ENCODE measurements at regions not wholly inside any gene's neighbourhood (a gene's known extent, or its start where the extent isn't known, plus 50 kb on each side); places are given as distances from the start of the nearest gene placed in this dataset.
"Not testable (repeated sequence)": the region's sequence is repeated elsewhere in the genome, so short reads cannot be mapped to it uniquely, and the experiment has no call there.

- H3K27ac ChIP-seq (ENCODE audit: low read length), result no peak overlapping the region
- no peaks in the 10 kb centered on the region for H3K36me3 ChIP-seq (ENCODE audit: insufficient read depth, low read depth, low read length)
- peaks cover 2% of the 10 kb centered on the region; the same call in 1 of the 2 replicates for H3K4me1 ChIP-seq (ENCODE audit: insufficient read depth, low read length)
- H3K9ac ChIP-seq (ENCODE audit: low read depth, low read length), result no peak overlapping the region
- H3K9me3 ChIP-seq (ENCODE audit: insufficient read depth, low read depth, low read length), result no peaks in the 10 kb centered on the region
- H3K4me3 ChIP-seq (ENCODE audit: low read length), result no peak overlapping the region
- no peaks in the 10 kb centered on the region for H3K27me3 ChIP-seq (ENCODE audit: insufficient read depth, low read length)
These were observed 260.9 kb upstream of the TUT7 start for GRCh38 chr9:86614871-86615849.

GRCh38 chr9:86613943-86614342, 259.7 kb upstream of the TUT7 start:
- peaks cover 2% of the 10 kb centered on the region; the same call in 1 of the 2 replicates for H3K4me1 ChIP-seq (ENCODE audit: insufficient read depth, low read length)
- no peaks in the 10 kb centered on the region for H3K36me3 ChIP-seq (ENCODE audit: insufficient read depth, low read depth, low read length)
- H3K9ac ChIP-seq (ENCODE audit: low read depth, low read length), result no peak overlapping the region
- no peaks in the 10 kb centered on the region for H3K27me3 ChIP-seq (ENCODE audit: insufficient read depth, low read length)
- no peaks in the 10 kb centered on the region for H3K9me3 ChIP-seq (ENCODE audit: insufficient read depth, low read depth, low read length)
- H3K4me3 ChIP-seq (ENCODE audit: low read length), result no peak overlapping the region
- H3K27ac ChIP-seq (ENCODE audit: low read length), result no peak overlapping the region

- not testable (repeated sequence) for H3K9me3 ChIP-seq (ENCODE audit: insufficient read depth, low read depth, low read length); H3K9ac ChIP-seq (ENCODE audit: low read depth, low read length); H3K27me3 ChIP-seq (ENCODE audit: insufficient read depth, low read length); H3K36me3 ChIP-seq (ENCODE audit: insufficient read depth, low read depth, low read length); H3K4me1 ChIP-seq (ENCODE audit: insufficient read depth, low read length); H3K27ac ChIP-seq (ENCODE audit: low read length); H3K4me3 ChIP-seq (ENCODE audit: low read length)
These were observed 257.3 kb upstream of the TUT7 start for GRCh38 chr9:86611534-86611933.

GRCh38 chr9:86605303-86605702, 251.1 kb upstream of the TUT7 start:
- no peak overlapping the region for H3K9ac ChIP-seq (ENCODE audit: low read depth, low read length)
- no peaks in the 10 kb centered on the region for H3K36me3 ChIP-seq (ENCODE audit: insufficient read depth, low read depth, low read length)
- H3K4me3 ChIP-seq (ENCODE audit: low read length), result no peak overlapping the region
- H3K27ac ChIP-seq (ENCODE audit: low read length), result no peak overlapping the region
- H3K9me3 ChIP-seq (ENCODE audit: insufficient read depth, low read depth, low read length), result no peaks in the 10 kb centered on the region
- peaks cover 9% of the 10 kb centered on the region; the same call in 1 of the 2 replicates for H3K4me1 ChIP-seq (ENCODE audit: insufficient read depth, low read length)
- H3K27me3 ChIP-seq (ENCODE audit: insufficient read depth, low read length), result no peaks in the 10 kb centered on the region

GRCh38 chr9:86604741-86605140, 250.5 kb upstream of the TUT7 start:
- no peak overlapping the region for H3K9ac ChIP-seq (ENCODE audit: low read depth, low read length)
- H3K36me3 ChIP-seq (ENCODE audit: insufficient read depth, low read depth, low read length), result no peaks in the 10 kb centered on the region
- peaks cover 15% of the 10 kb centered on the region; the same call in 1 of the 2 replicates for H3K4me1 ChIP-seq (ENCODE audit: insufficient read depth, low read length)
- H3K27ac ChIP-seq (ENCODE audit: low read length), result no peak overlapping the region
- no peak overlapping the region for H3K4me3 ChIP-seq (ENCODE audit: low read length)
- no peaks in the 10 kb centered on the region for H3K9me3 ChIP-seq (ENCODE audit: insufficient read depth, low read depth, low read length)
- no peaks in the 10 kb centered on the region for H3K27me3 ChIP-seq (ENCODE audit: insufficient read depth, low read length)

GRCh38 chr9:86602715-86603114, 248.5 kb upstream of the TUT7 start:
- Histone ChIP-seq H3K9me3 (ENCODE audit: insufficient read depth, low read depth, low read length) (no peaks in the 10 kb centered on the region), H3K36me3 (ENCODE audit: insufficient read depth, low read depth, low read length) (no peaks in the 10 kb centered on the region), H3K4me1 (ENCODE audit: insufficient read depth, low read length) (peaks cover 32% of the 10 kb centered on the region; the same call in 1 of the 2 replicates), H3K27me3 (ENCODE audit: insufficient read depth, low read length) (no peaks in the 10 kb centered on the region), H3K4me3 (ENCODE audit: low read length) (no peak overlapping the region), H3K9ac (ENCODE audit: low read depth, low read length) (no peak overlapping the region), H3K27ac (ENCODE audit: low read length) (no peak overlapping the region)

- Histone ChIP-seq H3K4me1 (ENCODE audit: insufficient read depth, low read length) (peaks cover 32% of the 10 kb centered on the region; the same call in 1 of the 2 replicates), H3K9ac (ENCODE audit: low read depth, low read length) (no peak overlapping the region), H3K27ac (ENCODE audit: low read length) (no peak overlapping the region), H3K9me3 (ENCODE audit: insufficient read depth, low read depth, low read length) (no peaks in the 10 kb centered on the region), H3K27me3 (ENCODE audit: insufficient read depth, low read length) (no peaks in the 10 kb centered on the region), H3K36me3 (ENCODE audit: insufficient read depth, low read depth, low read length) (no peaks in the 10 kb centered on the region), H3K4me3 (ENCODE audit: low read length) (no peak overlapping the region)
These were observed 247.5 kb upstream of the TUT7 start for GRCh38 chr9:86601697-86602096.

GRCh38 chr9:86600977-86601376, 246.8 kb upstream of the TUT7 start:
- Histone ChIP-seq H3K27me3 (ENCODE audit: insufficient read depth, low read length) (no peaks in the 10 kb centered on the region), H3K4me3 (ENCODE audit: low read length) (no peak overlapping the region), H3K4me1 (ENCODE audit: insufficient read depth, low read length) (peaks cover 32% of the 10 kb centered on the region; the same call in 1 of the 2 replicates), H3K36me3 (ENCODE audit: insufficient read depth, low read depth, low read length) (no peaks in the 10 kb centered on the region), H3K27ac (ENCODE audit: low read length) (no peak overlapping the region), H3K9me3 (ENCODE audit: insufficient read depth, low read depth, low read length) (no peaks in the 10 kb centered on the region), H3K9ac (ENCODE audit: low read depth, low read length) (no peak overlapping the region)

GRCh38 chr9:86600291-86600690, 246.1 kb upstream of the TUT7 start:
- Histone ChIP-seq H3K27ac (ENCODE audit: low read length) (no peak overlapping the region), H3K9me3 (ENCODE audit: insufficient read depth, low read depth, low read length) (no peaks in the 10 kb centered on the region), H3K27me3 (ENCODE audit: insufficient read depth, low read length) (no peaks in the 10 kb centered on the region)

GRCh38 chr9:86599561-86599960, 245.4 kb upstream of the TUT7 start:
- H3K27me3 ChIP-seq (ENCODE audit: insufficient read depth, low read length), result no peaks in the 10 kb centered on the region

More at GRCh38 chr9:86600291-86600690, 246.1 kb upstream of the TUT7 start:
- Histone ChIP-seq H3K4me3 (ENCODE audit: low read length) (no peak overlapping the region), H3K36me3 (ENCODE audit: insufficient read depth, low read depth, low read length) (no peaks in the 10 kb centered on the region), H3K9ac (ENCODE audit: low read depth, low read length) (no peak overlapping the region), H3K4me1 (ENCODE audit: insufficient read depth, low read length) (peaks cover 32% of the 10 kb centered on the region; the same call in 1 of the 2 replicates)

GRCh38 chr9:86598411-86599239, 244.4 kb upstream of the TUT7 start:
- H3K4me3 ChIP-seq (ENCODE audit: low read length), result no peak overlapping the region
- H3K9me3 ChIP-seq (ENCODE audit: insufficient read depth, low read depth, low read length), result no peaks in the 10 kb centered on the region
- no peaks in the 10 kb centered on the region for H3K27me3 ChIP-seq (ENCODE audit: insufficient read depth, low read length)
- H3K27ac ChIP-seq (ENCODE audit: low read length), result no peak overlapping the region
- H3K4me1 ChIP-seq (ENCODE audit: insufficient read depth, low read length), result peaks cover 32% of the 10 kb centered on the region; the same call in 1 of the 2 replicates
- H3K9ac ChIP-seq (ENCODE audit: low read depth, low read length), result 0 out of 2 replicates have a peak overlapping the region, but pooled peaks have one; percentile 17
- no peaks in the 10 kb centered on the region for H3K36me3 ChIP-seq (ENCODE audit: insufficient read depth, low read depth, low read length)

More at GRCh38 chr9:86599561-86599960, 245.4 kb upstream of the TUT7 start:
- Histone ChIP-seq H3K36me3 (ENCODE audit: insufficient read depth, low read depth, low read length) (no peaks in the 10 kb centered on the region), H3K9me3 (ENCODE audit: insufficient read depth, low read depth, low read length) (no peaks in the 10 kb centered on the region), H3K4me3 (ENCODE audit: low read length) (no peak overlapping the region), H3K9ac (ENCODE audit: low read depth, low read length) (no peak overlapping the region), H3K27ac (ENCODE audit: low read length) (no peak overlapping the region), H3K4me1 (ENCODE audit: insufficient read depth, low read length) (peaks cover 32% of the 10 kb centered on the region; the same call in 1 of the 2 replicates)

Data from iPS-20b (cell line).